Astrocyte of the spinal cord (primary cell): ENCODE measurements at regions not wholly inside any gene's neighbourhood (a gene's known extent, or its start where the extent isn't known, plus 50 kb on each side); places are given as distances from the start of the nearest gene placed in this dataset.

ENCODE experiments used
- DNase-seq: peaks from one replicate; pipeline ENCODE4 v3.0.0; 2011; ENCODE audit warnings: low read depth, low spot score
- H3K4me3 ChIP-seq: 2 replicates; pipeline ENCODE4 v1.5.1; 2011; ENCODE audit warnings: low read depth, mild to moderate bottlenecking, low read length, moderate library complexity
- CTCF ChIP-seq: IDR thresholded peaks from 2 replicates; pipeline ENCODE4 v1.5.1; 2012; ENCODE audit warnings: low read depth, mild to moderate bottlenecking, low read length, inconsistent platforms
- in situ Hi-C: cut with HindIII; loops from 2 replicates; pipeline ENCODE4 v1.10.0; 2017; ENCODE audit warnings: low sequenced_read_pairs

GRCh38 chr3:16759227-16759903 lies 125.4 kb upstream of the PLCL2 start:
- no peak for TF ChIP-seq CTCF
- in situ Hi-C loops: no loop called here
- DNase-seq: no peak
- H3K4me3 ChIP-seq: no peak overlapping the region

GRCh38 chr3:16761571-16761970 lies 123.2 kb upstream of the PLCL2 start:
- H3K4me3 ChIP-seq: no peak overlapping the region
- DNase-seq: peak; percentile 24
- TF ChIP-seq CTCF: no peak
- in situ Hi-C loops: no loop called here

- no peak for TF ChIP-seq CTCF
- in situ Hi-C loops: no loop called here
- DNase-seq: no peak
- H3K4me3 ChIP-seq: no peak overlapping the region
Measured at GRCh38 chr3:16765661-16766060, 119.1 kb upstream of the PLCL2 start.

DNA sequence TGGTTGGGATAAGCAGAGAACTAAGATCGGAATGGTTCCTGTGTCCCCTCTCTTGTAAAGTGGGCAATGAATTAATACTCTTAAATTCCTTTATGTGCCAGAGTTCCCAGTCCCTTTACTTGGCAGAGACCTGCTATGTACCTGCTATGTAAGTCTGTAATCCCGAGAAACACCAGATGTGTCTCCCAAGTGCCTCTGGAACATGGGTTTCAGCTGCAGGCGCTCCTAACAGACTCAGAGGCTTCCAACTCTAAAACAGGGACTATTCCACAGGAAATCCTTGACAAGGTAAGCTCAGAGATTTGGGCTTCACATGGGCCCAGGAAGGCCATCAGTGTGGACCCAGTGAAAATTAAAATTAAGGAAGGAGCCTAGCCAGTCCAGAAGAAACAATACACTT lies 117.7 kb upstream of the PLCL2 start:
- no peak for DNase-seq
- H3K4me3 ChIP-seq: no peak overlapping the region
- TF ChIP-seq CTCF: no peak
- in situ Hi-C loops: no loop called here

GRCh38 chr3:16768014-16768413 lies 116.7 kb upstream of the PLCL2 start:
- in situ Hi-C loops: no loop called here
- DNase-seq: no peak
- no peak overlapping the region for H3K4me3 ChIP-seq
- TF ChIP-seq CTCF: no peak

DNA sequence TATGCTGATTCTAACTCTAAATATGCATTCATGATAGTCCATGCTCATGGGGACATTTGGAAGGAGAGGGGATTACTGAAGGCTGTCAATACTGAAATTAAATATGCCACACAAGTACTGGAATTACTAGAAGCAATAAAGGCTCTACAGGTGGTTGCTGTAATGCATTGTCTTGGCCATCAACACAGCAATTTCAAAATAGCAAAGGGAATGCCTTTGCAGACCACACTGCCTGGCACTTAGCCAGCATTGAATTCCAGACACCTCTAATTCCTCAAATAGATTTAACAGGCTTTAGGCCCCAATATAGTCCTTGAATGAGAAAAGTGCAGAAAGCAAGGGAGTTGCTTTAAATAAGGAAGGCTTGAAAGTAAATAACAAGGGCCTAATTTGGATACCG lies 115.8 kb upstream of the PLCL2 start:
- TF ChIP-seq CTCF: no peak
- in situ Hi-C loops: no loop called here
- DNase-seq: peak; percentile 12

More for the DNA sequence above, 115.8 kb upstream of the PLCL2 start:
- H3K4me3 ChIP-seq: no peak overlapping the region
